Panc1 (cell line): ENCODE measurements at regions not wholly inside any gene's neighbourhood (a gene's known extent, or its start where the extent isn't known, plus 50 kb on each side); places are given as distances from the start of the nearest gene placed in this dataset.
"Not testable (repeated sequence)": the region's sequence is repeated elsewhere in the genome, so short reads cannot be mapped to it uniquely, and the experiment has no call there.

Source experiments
- ATAC-seq: fragments of 200-7000 bp; cut with Tn5 transposase; 2 replicates; pipeline ENCODE4 v1.9.1; 2020; ENCODE audit warnings: mild to moderate bottlenecking, moderate library complexity
- BruUV-seq: library from RNA; stranded (reverse); fragments of 400-500 nt; replicated peaks from 2 replicates; lab custom pipeline; 2021; lab: Mats Ljungman, UMichigan
- CTCF ChIA-PET: fragments of 300-600 bp; sonication (Branson Sonifier 250); formaldehyde crosslinking; loops from one replicate; lab custom pipeline; 2022; ENCODE audit warnings: antibody characterized with exemption; lab: Charles Lee
- POLR2A ChIA-PET: fragments of 300-600 bp; sonication (Branson Sonifier 250); formaldehyde crosslinking; loops from one replicate; lab custom pipeline; 2022; ENCODE audit warnings: antibody characterized with exemption; lab: Charles Lee
- DNase-seq: peaks from one replicate; pipeline ENCODE4 v3.0.0-alpha.2; 2010; ENCODE audit warnings: low read depth, low spot score
- H3K27ac ChIP-seq: 2 replicates; pipeline ENCODE4 v1.5.1; 2011; ENCODE audit warnings: mild to moderate bottlenecking, low read length, inconsistent platforms
- H3K27me3 ChIP-seq: fragments of 200-500 bp; sonication (Bioruptor generic); 2 replicates; pipeline ENCODE4 v1.6.0; 2014; ENCODE audit warnings: low read length, inconsistent platforms; ENCODE audit not compliant: control insufficient read depth, insufficient read depth
- H3K36me3 ChIP-seq: fragments of 200-500 bp; sonication (Bioruptor generic); 2 replicates; pipeline ENCODE4 v1.5.1; 2014; ENCODE audit warnings: inconsistent platforms, mild to moderate bottlenecking, low read length, moderate library complexity; ENCODE audit not compliant: control insufficient read depth, insufficient read depth
- H3K4me1 ChIP-seq: 2 replicates; pipeline ENCODE4 v1.5.1; 2011; ENCODE audit warnings: inconsistent platforms, mild to moderate bottlenecking, low read length, moderate library complexity; ENCODE audit not compliant: control insufficient read depth, insufficient read depth
- H3K4me3 ChIP-seq, 2 experiments: 2 replicates each; pipeline ENCODE4 v1.5.1; 2011 to 2012; ENCODE audit warnings: low read depth in 2 of 2, low read length in 2 of 2, mild to moderate bottlenecking in 2 of 2, inconsistent platforms in 1 of 2, moderate library complexity in 1 of 2
- H3K9me3 ChIP-seq: fragments of 200-500 bp; sonication (Bioruptor generic); 2 replicates; pipeline ENCODE4 v1.5.1; 2014; ENCODE audit warnings: low read depth, mild to moderate bottlenecking, inconsistent platforms, low read length, moderate library complexity; ENCODE audit not compliant: control insufficient read depth, insufficient read depth
- POLR2AphosphoS5 ChIP-seq: IDR thresholded peaks from 2 replicates; pipeline ENCODE4 v1.6.1; 2012; ENCODE audit warnings: mild to moderate bottlenecking, low read depth, low read length, moderate library complexity
- SIN3A ChIP-seq: IDR thresholded peaks from 2 replicates; pipeline ENCODE4 v1.6.1; 2012; ENCODE audit warnings: low read depth, mild to moderate bottlenecking, low read length, moderate library complexity, borderline replicate concordance; ENCODE audit not compliant: insufficient read depth
- TCF7L2 ChIP-seq: IDR thresholded peaks from 2 replicates; pipeline ENCODE4 v1.6.1; 2011; ENCODE audit warnings: mild to moderate bottlenecking, low read depth, low read length, inconsistent platforms
- in situ Hi-C: cut with HindIII; loops from 2 replicates; pipeline ENCODE4 v1.10.0; 2016; ENCODE audit warnings: low sequenced_read_pairs, low pct_unique_long_range_greater_than_20kb
- intact Hi-C: fragments of 100-400 bp; cut with micrococcal nuclease; formaldehyde crosslinking; loops from one replicate; pipeline ENCODE4 v1.10.0; 2022; ENCODE audit not compliant: unreplicated experiment
- TF ChIP-seq, protein P1 (sequence below): fragments of 450-650 bp; IDR thresholded peaks from 2 replicates; pipeline ENCODE4 v1.5.1; 2017; ENCODE audit warnings: mild to moderate bottlenecking
- TF ChIP-seq, protein P2 (sequence below), 2 experiments: IDR thresholded peaks; 2 replicates each; pipeline ENCODE4 v1.6.1; 2011 to 2012; ENCODE audit warnings: low read depth in 2 of 2, control low read depth in 1 of 2, low read length in 1 of 2, mild to moderate bottlenecking in 1 of 2, moderate library complexity in 1 of 2; ENCODE audit not compliant: insufficient read depth in 1 of 2

DNA sequence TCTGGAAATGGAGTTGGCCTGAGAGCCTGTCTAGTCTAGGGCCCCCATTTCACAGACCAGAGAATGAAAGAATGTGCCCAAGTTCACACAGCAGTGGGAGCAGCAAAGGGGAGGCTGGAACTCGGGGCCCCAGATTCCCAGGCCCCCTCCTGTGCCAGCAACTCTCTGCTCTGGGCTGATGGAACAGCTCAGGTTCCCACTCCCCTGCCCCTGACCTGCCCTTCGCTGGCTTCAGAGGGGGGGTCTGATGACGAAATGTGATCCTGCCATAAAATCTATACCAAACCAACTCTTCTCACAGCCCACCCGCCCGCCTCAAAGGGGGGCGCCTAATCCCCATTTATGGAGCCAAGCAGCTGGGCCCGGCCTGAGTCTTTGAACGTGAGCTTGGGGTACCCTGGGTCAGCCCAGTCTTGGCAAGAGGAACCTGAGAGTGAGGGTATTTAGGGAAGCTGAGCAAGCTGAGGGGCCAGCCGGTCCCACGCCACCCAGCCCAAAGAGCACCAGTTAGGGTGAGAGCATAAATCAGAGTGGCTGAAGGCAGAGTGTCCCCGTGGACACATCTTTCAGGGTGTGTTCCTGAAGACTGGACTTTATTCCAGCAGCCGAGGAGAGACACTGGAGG lies 65.0 kb downstream of the FOXD2 start:
- no peaks in the 10 kb centered on the region for H3K4me1 ChIP-seq
- TF ChIP-seq, protein P1, sequence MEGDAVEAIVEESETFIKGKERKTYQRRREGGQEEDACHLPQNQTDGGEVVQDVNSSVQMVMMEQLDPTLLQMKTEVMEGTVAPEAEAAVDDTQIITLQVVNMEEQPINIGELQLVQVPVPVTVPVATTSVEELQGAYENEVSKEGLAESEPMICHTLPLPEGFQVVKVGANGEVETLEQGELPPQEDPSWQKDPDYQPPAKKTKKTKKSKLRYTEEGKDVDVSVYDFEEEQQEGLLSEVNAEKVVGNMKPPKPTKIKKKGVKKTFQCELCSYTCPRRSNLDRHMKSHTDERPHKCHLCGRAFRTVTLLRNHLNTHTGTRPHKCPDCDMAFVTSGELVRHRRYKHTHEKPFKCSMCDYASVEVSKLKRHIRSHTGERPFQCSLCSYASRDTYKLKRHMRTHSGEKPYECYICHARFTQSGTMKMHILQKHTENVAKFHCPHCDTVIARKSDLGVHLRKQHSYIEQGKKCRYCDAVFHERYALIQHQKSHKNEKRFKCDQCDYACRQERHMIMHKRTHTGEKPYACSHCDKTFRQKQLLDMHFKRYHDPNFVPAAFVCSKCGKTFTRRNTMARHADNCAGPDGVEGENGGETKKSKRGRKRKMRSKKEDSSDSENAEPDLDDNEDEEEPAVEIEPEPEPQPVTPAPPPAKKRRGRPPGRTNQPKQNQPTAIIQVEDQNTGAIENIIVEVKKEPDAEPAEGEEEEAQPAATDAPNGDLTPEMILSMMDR = no peak
- TF ChIP-seq SIN3A (no peak), TCF7L2 (no peak), POLR2AphosphoS5 (no peak)
- TF ChIP-seq, protein P2, sequence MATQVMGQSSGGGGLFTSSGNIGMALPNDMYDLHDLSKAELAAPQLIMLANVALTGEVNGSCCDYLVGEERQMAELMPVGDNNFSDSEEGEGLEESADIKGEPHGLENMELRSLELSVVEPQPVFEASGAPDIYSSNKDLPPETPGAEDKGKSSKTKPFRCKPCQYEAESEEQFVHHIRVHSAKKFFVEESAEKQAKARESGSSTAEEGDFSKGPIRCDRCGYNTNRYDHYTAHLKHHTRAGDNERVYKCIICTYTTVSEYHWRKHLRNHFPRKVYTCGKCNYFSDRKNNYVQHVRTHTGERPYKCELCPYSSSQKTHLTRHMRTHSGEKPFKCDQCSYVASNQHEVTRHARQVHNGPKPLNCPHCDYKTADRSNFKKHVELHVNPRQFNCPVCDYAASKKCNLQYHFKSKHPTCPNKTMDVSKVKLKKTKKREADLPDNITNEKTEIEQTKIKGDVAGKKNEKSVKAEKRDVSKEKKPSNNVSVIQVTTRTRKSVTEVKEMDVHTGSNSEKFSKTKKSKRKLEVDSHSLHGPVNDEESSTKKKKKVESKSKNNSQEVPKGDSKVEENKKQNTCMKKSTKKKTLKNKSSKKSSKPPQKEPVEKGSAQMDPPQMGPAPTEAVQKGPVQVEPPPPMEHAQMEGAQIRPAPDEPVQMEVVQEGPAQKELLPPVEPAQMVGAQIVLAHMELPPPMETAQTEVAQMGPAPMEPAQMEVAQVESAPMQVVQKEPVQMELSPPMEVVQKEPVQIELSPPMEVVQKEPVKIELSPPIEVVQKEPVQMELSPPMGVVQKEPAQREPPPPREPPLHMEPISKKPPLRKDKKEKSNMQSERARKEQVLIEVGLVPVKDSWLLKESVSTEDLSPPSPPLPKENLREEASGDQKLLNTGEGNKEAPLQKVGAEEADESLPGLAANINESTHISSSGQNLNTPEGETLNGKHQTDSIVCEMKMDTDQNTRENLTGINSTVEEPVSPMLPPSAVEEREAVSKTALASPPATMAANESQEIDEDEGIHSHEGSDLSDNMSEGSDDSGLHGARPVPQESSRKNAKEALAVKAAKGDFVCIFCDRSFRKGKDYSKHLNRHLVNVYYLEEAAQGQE (IDR thresholded peaks at IDR 0.05; ENCODE audit: insufficient read depth in 1 of 2, low read depth in 2 of 2, low read length in 1 of 2) = no peak
- H3K4me3 ChIP-seq = no peak overlapping the region
- in situ Hi-C loops (no loop called here), intact Hi-C loops (no loop called here)
- ATAC-seq = no peak
- H3K27me3 ChIP-seq = peaks cover 18% of the 10 kb centered on the region
- no peak overlapping the region for H3K27ac ChIP-seq
- H3K9me3 ChIP-seq = no peaks in the 10 kb centered on the region
- no peak for DNase-seq
- no TSS peak for BruUV-seq
- H3K36me3 ChIP-seq = no peaks in the 10 kb centered on the region
- CTCF ChIA-PET = no interaction called here
- POLR2A ChIA-PET = no interaction called here

DNA sequence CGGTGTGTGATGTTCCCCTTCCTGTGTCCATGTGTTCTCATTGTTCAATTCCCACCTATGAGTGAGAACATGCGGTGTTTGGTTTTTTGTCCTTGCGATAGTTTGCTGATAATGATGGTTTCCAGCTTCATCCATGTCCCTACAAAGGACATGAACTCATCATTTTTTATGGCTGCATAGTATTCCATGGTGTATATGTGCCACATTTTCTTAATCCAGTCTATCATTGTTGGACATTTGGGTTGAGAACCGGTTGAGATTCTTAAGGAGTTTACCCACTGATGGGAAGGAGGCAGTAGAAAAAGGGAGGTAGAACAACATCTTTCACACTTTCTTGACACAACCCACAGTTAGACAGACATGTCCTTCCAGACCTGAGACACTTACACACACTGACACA lies 67.0 kb downstream of the FOXD2 start:
- H3K36me3 ChIP-seq, H3K4me3 ChIP-seq, DNase-seq, intact Hi-C loops, BruUV-seq, H3K27ac ChIP-seq, H3K4me1 ChIP-seq, ATAC-seq, POLR2A ChIA-PET, H3K9me3 ChIP-seq, in situ Hi-C loops: not testable (repeated sequence)
- H3K27me3 ChIP-seq = peaks cover 20% of the 10 kb centered on the region
- CTCF ChIA-PET = interaction anchor here (1.3 kb wide), 1 partner anchor 221 kb away, joined by 4 read pairs; no protein-coding TSS in a partner anchor

DNA sequence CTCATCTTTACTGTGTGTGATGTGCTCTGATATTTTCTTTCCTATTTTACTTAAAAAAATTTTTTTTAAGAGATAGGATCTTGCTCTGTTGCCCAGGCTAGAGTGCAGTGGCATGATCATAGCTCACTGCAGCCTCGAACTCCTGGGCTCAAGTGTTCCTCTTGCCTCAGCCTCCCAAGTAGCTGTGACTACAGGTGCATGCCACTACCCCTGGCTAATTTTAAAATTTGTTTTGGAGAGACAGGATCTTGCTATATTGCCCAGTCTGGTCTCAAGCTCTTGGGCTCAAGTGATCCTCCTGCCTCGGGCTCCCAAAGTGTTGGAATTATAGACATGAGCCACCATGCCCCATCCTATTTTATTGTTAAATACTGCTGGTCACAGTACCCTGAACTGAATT lies 67.4 kb downstream of the FOXD2 start:
- POLR2A ChIA-PET = no interaction called here
- H3K36me3 ChIP-seq = no peaks in the 10 kb centered on the region
- BruUV-seq = no TSS peak
- DNase-seq (no peak), ATAC-seq (no peak)
- H3K27me3 ChIP-seq = peaks cover 20% of the 10 kb centered on the region
- CTCF ChIA-PET = interaction anchor here (1.3 kb wide), 1 partner anchor 221 kb away, joined by 4 read pairs; no protein-coding TSS in a partner anchor
- TF ChIP-seq POLR2AphosphoS5 = no peak
- TF ChIP-seq, protein P1 = no peak
- TF ChIP-seq TCF7L2 = no peak
- TF ChIP-seq, protein P2 (IDR thresholded peaks at IDR 0.05; ENCODE audit: insufficient read depth in 1 of 2, low read depth in 2 of 2, low read length in 1 of 2) = no peak
- no peak for TF ChIP-seq SIN3A
- H3K4me3 ChIP-seq = no peak overlapping the region
- in situ Hi-C loops = no loop called here
- H3K9me3 ChIP-seq = no peaks in the 10 kb centered on the region
- intact Hi-C loops = no loop called here
- H3K27ac ChIP-seq = no peak overlapping the region
- peaks cover 6% of the 10 kb centered on the region; the same call in 1 of the 2 replicates for H3K4me1 ChIP-seq
